ENCODE measurements at regions not wholly inside any gene's neighbourhood (a gene's known extent, or its start where the extent isn't known, plus 50 kb on each side); places are given as distances from the start of the nearest gene placed in this dataset.

GRCh38 chr15:35764661-35765519 lies 218.9 kb upstream of the DPH6 start (continued):
- TF ChIP-seq ETV6 (conservative IDR thresholded peaks at IDR 0.05 in 1 of 2, IDR thresholded peaks at IDR 0.05 in 1 of 2; ENCODE audit: borderline replicate concordance in 1 of 2, low read depth in 1 of 2) (no peak), PKNOX1 (IDR thresholded peaks at IDR 0.05) (no peak), HDAC2 (IDR thresholded peaks at IDR 0.05) (no peak), BRCA1 (IDR thresholded peaks at IDR 0.05; ENCODE audit: low read depth, low read length) (no peak), IRF5 (IDR thresholded peaks at IDR 0.05; ENCODE audit: borderline replicate concordance) (no peak), NFXL1 (IDR thresholded peaks at IDR 0.05; ENCODE audit: borderline replicate concordance) (no peak), NRF1 (conservative IDR thresholded peaks at IDR 0.05; ENCODE audit: low read depth, low read length) (no peak), SUPT20H (IDR thresholded peaks at IDR 0.05; ENCODE audit: borderline replicate concordance, control insufficient read depth, low read depth, low read length) (no peak), CHD1 (IDR thresholded peaks at IDR 0.05; ENCODE audit: low read depth, low read length) (no peak)

- DNase-seq (ENCODE audit: low read depth, low spot score): no peak
- RAD21 ChIA-PET (ENCODE audit: unreplicated experiment): no interaction called here
- no peak for FAIRE-seq
- no TSS peak for BruUV-seq (replicated peaks)
- Histone ChIP-seq H3K4me3 (no peak overlapping the region), H3K27ac (ENCODE audit: control insufficient read depth, insufficient read depth) (no peak overlapping the region), H3K79me2 (ENCODE audit: control insufficient read depth, insufficient read depth, low read length) (no peaks in the 10 kb centered on the region), H3K27me3 (replicated peaks in 1 of 2; ENCODE audit: control insufficient read depth in 2 of 2, insufficient read depth in 2 of 2, low read length in 1 of 2) (no peaks in the 10 kb centered on the region), H2AFZ (ENCODE audit: control insufficient read depth, low read depth, low read length) (no peak overlapping the region), H3K36me3 (ENCODE audit: control insufficient read depth in 2 of 2, insufficient read depth in 2 of 2, low read length in 1 of 2) (no peaks in the 10 kb centered on the region), H3K9ac (ENCODE audit: control insufficient read depth, insufficient read depth, low read length) (no peak overlapping the region), H3K4me1 (ENCODE audit: control insufficient read depth, insufficient read depth, low read length) (no peaks in the 10 kb centered on the region), H3K9me3 (replicated peaks; ENCODE audit: control insufficient read depth, insufficient read depth, low read length) (no peaks in the 10 kb centered on the region), H4K20me1 (ENCODE audit: control insufficient read depth, insufficient read depth) (no peaks in the 10 kb centered on the region), H3K4me2 (ENCODE audit: control insufficient read depth, insufficient read depth) (no peak overlapping the region)
- POLR2A ChIA-PET: no interaction called here
- CTCF ChIA-PET: no interaction called here
- WGBS (ENCODE audit: insufficient coverage, insufficient replicate concordance, low lambda C conversion rate, missing lambda C conversion rate): 35% methylated on average over 1 of the region's 1 CpG
- SMC1A ChIA-PET (ENCODE audit: uncharacterized antibody, unreplicated experiment): no interaction called here
- intact Hi-C loops (cut with micrococcal nuclease; ENCODE audit: unreplicated experiment): no loop called here
- in situ Hi-C loops (cut with MboI): no loop called here
- no peak for ATAC-seq
- TF ChIP-seq ZNF207 (IDR thresholded peaks at IDR 0.05; ENCODE audit: borderline replicate concordance): no peak
- TF ChIP-seq ZBTB4 (CRISPR knock-in tag; IDR thresholded peaks at IDR 0.05): no peak
- no peak for TF ChIP-seq E2F4 (IDR thresholded peaks at IDR 0.05; ENCODE audit: low read depth, low read length)
- TF ChIP-seq NRF1 (conservative IDR thresholded peaks at IDR 0.05; ENCODE audit: low read depth, low read length): no peak
- TF ChIP-seq NR2C2 (IDR thresholded peaks at IDR 0.05; ENCODE audit: borderline replicate concordance, control insufficient read depth, insufficient read length, low read depth): no peak
- TF ChIP-seq USF1 (IDR thresholded peaks at IDR 0.05; ENCODE audit: borderline replicate concordance, extremely low read length, insufficient read depth, low read depth, low read length): no peak
Observed at GRCh38 chr15:35768949-35769348, 223.0 kb upstream of the DPH6 start.

All from GM12878 (cell line).